ENCODE measurements at regions not wholly inside any gene's neighbourhood (a gene's known extent, or its start where the extent isn't known, plus 50 kb on each side); places are given as distances from the start of the nearest gene placed in this dataset.

GRCh38 chr2:192634557-192634956 lies 439.8 kb upstream of the TMEFF2 start:
- Histone ChIP-seq H3K27me3 (ENCODE audit: insufficient read depth, low read length) (no peaks in the 10 kb centered on the region), H3K9me2 (ENCODE audit: insufficient read depth) (no peaks in the 10 kb centered on the region), H3K4me2 (ENCODE audit: low read length) (no peak overlapping the region), H3K4me3 (replicated peaks in 1 of 2; ENCODE audit: low read depth in 1 of 2, low read length in 2 of 2) (no peak overlapping the region), H3K9ac (ENCODE audit: low read length) (no peak overlapping the region), H3K27ac (ENCODE audit: low read depth, low read length) (no peak overlapping the region), H3K79me2 (ENCODE audit: insufficient read depth, low read length) (no peaks in the 10 kb centered on the region), H3K36me3 (ENCODE audit: control insufficient read depth in 1 of 2, insufficient read depth in 2 of 2, low read length in 2 of 2) (no peaks in the 10 kb centered on the region), H2AFZ (ENCODE audit: low read depth, low read length, poor library complexity, severe bottlenecking) (no peak overlapping the region), H4K20me1 (ENCODE audit: insufficient read depth) (no peaks in the 10 kb centered on the region), H3K9me3 (ENCODE audit: control insufficient read depth in 1 of 2, insufficient read depth in 1 of 2, low read depth in 1 of 2, low read length in 2 of 2) (no peaks in the 10 kb centered on the region), H3K4me1 (ENCODE audit: control insufficient read depth in 1 of 2, insufficient read depth in 2 of 2, low read length in 2 of 2) (no peaks in the 10 kb centered on the region)
- POLR2A ChIA-PET = no interaction called here
- intact Hi-C loops (cut with micrococcal nuclease) = no loop called here
- RAD21 ChIA-PET (ENCODE audit: low non-redundant PET in 1 of 2, low total read pairs in 2 of 2, uncharacterized antibody in 2 of 2, unreplicated experiment in 2 of 2) = no interaction called here
- BruUV-seq (replicated peaks) = no TSS peak
- ATAC-seq = no peak
- CTCF ChIA-PET = no interaction called here
- no peak for DNase-seq (ENCODE audit: low read depth, low spot score)
- no peak for TF ChIP-seq JUND (IDR thresholded peaks at IDR 0.05)
- no peak for TF ChIP-seq SRF (IDR thresholded peaks at IDR 0.05; ENCODE audit: low read depth)
- no peak for TF ChIP-seq SIN3A (IDR thresholded peaks at IDR 0.05; ENCODE audit: low read depth)
- no peak for TF ChIP-seq YY1 (IDR thresholded peaks at IDR 0.05; ENCODE audit: extremely low read depth, insufficient replicate concordance, low read depth, low read length)

DNA sequence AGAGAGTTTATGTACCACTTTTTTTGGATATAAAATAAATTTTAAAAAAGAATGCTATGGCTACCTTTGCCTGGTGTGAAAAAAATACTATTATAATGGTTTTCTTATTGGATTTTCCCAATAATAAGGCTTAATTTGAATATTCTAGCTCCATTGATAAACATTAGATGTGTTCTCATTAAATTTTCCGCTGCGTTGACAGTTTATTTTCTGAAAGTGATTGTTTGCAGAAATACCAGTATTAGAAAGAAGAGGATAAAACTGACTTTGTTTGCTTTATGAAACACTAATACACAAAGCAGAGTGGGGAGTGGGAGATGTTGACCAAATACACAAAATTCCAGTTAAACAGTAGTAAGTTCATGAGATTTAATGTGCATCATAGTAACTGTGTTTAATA lies 433.3 kb upstream of the TMEFF2 start:
- Histone ChIP-seq H3K9me2 (ENCODE audit: insufficient read depth) (peaks cover 5% of the 10 kb centered on the region; the same call in 1 of the 2 replicates), H3K27ac (ENCODE audit: low read depth, low read length) (no peak overlapping the region), H3K4me1 (ENCODE audit: control insufficient read depth in 1 of 2, insufficient read depth in 2 of 2, low read length in 2 of 2) (no peaks in the 10 kb centered on the region), H3K9ac (ENCODE audit: low read length) (no peak overlapping the region), H4K20me1 (ENCODE audit: insufficient read depth) (no peaks in the 10 kb centered on the region), H2AFZ (ENCODE audit: low read depth, low read length, poor library complexity, severe bottlenecking) (no peak overlapping the region), H3K79me2 (ENCODE audit: insufficient read depth, low read length) (no peaks in the 10 kb centered on the region), H3K36me3 (ENCODE audit: control insufficient read depth in 1 of 2, insufficient read depth in 2 of 2, low read length in 2 of 2) (no peaks in the 10 kb centered on the region), H3K4me2 (ENCODE audit: low read length) (no peak overlapping the region), H3K27me3 (ENCODE audit: insufficient read depth, low read length) (no peaks in the 10 kb centered on the region), H3K9me3 (ENCODE audit: control insufficient read depth in 1 of 2, insufficient read depth in 1 of 2, low read depth in 1 of 2, low read length in 2 of 2) (no peaks in the 10 kb centered on the region), H3K4me3 (replicated peaks in 1 of 2; ENCODE audit: low read depth in 1 of 2, low read length in 2 of 2) (no peak overlapping the region)
- ATAC-seq (no peak), DNase-seq (ENCODE audit: low read depth, low spot score) (no peak)
- no TSS peak for BruUV-seq (replicated peaks)
- CTCF ChIA-PET = no interaction called here
- no peak for TF ChIP-seq SIN3A (IDR thresholded peaks at IDR 0.05; ENCODE audit: low read depth)
- TF ChIP-seq JUND (IDR thresholded peaks at IDR 0.05) = no peak
- no peak for TF ChIP-seq ATF3 (IDR thresholded peaks at IDR 0.05)
- TF ChIP-seq ZFX (IDR thresholded peaks at IDR 0.05) = no peak
- TF ChIP-seq POLR2A (IDR thresholded peaks at IDR 0.05; ENCODE audit: borderline replicate concordance, extremely low read depth, insufficient read depth, insufficient read length) = no peak
- TF ChIP-seq EZH2 (IDR thresholded peaks at IDR 0.05) = no peak
- TF ChIP-seq ZNF274 (IDR thresholded peaks at IDR 0.05; ENCODE audit: low read depth, low read length) = no peak
- no peak for TF ChIP-seq REST (IDR thresholded peaks at IDR 0.05; ENCODE audit: low read depth)
- TF ChIP-seq EGR1 (IDR thresholded peaks at IDR 0.05; ENCODE audit: low read depth) = no peak
- TF ChIP-seq ELF1 (IDR thresholded peaks at IDR 0.05; ENCODE audit: borderline replicate concordance, low read depth) = no peak
- no peak for TF ChIP-seq YY1 (IDR thresholded peaks at IDR 0.05; ENCODE audit: extremely low read depth, insufficient replicate concordance, low read depth, low read length)
- no peak for TF ChIP-seq ZBTB33 (IDR thresholded peaks at IDR 0.05; ENCODE audit: extremely low read depth, insufficient replicate concordance, low read length)
- RAD21 ChIA-PET (ENCODE audit: low non-redundant PET in 1 of 2, low total read pairs in 2 of 2, uncharacterized antibody in 2 of 2, unreplicated experiment in 2 of 2) = no interaction called here
- intact Hi-C loops (cut with micrococcal nuclease) = no loop called here
- POLR2A ChIA-PET = no interaction called here

Data from HCT116 (cell line).